Endodermal cell (in vitro differentiated cells): ENCODE measurements at regions not wholly inside any gene's neighbourhood (a gene's known extent, or its start where the extent isn't known, plus 50 kb on each side); places are given as distances from the start of the nearest gene placed in this dataset.
A peak's percentile ranks its signal among the peaks of the same experiment; 100 is the strongest.

Experiments used
- DNase-seq: peaks from one replicate; pipeline ENCODE4 v3.0.0-alpha.2; 2017
- H3K27ac ChIP-seq: 2 replicates; pipeline ENCODE4 v1.5.1; 2013; ENCODE audit warnings: mild to moderate bottlenecking, low read depth, low read length, moderate library complexity
- H3K27me3 ChIP-seq: 2 replicates; pipeline ENCODE4 v1.6.1; 2013; ENCODE audit warnings: mild to moderate bottlenecking, low read length, moderate library complexity; ENCODE audit not compliant: insufficient read depth, control insufficient read depth, poor library complexity, severe bottlenecking
- H3K36me3 ChIP-seq: 2 replicates; pipeline ENCODE4 v1.7.0; 2013; ENCODE audit warnings: mild to moderate bottlenecking, low read length, moderate library complexity; ENCODE audit not compliant: control insufficient read depth, insufficient read depth
- H3K4me1 ChIP-seq: one replicate; pipeline ENCODE4 v1.7.0; 2013; ENCODE audit warnings: low read length; ENCODE audit not compliant: control insufficient read depth, insufficient read depth
- H3K4me3 ChIP-seq: 2 replicates; pipeline ENCODE4 v1.5.1; 2013; ENCODE audit warnings: mild to moderate bottlenecking, low read length, moderate library complexity
- H3K9ac ChIP-seq: 2 replicates; pipeline ENCODE4 v1.6.1; 2013; ENCODE audit warnings: mild to moderate bottlenecking, low read length, moderate library complexity; ENCODE audit not compliant: poor library complexity, severe bottlenecking; ENCODE audit errors: extremely low read depth
- H3K9me3 ChIP-seq: 2 replicates; pipeline ENCODE4 v1.6.1; 2013; ENCODE audit warnings: mild to moderate bottlenecking, low read length, moderate library complexity; ENCODE audit not compliant: control insufficient read depth
- H3K27ac Mint-ChIP-seq: 2 replicates; pipeline ENCODE4 v1.8.0; 2020; ENCODE audit warnings: mixed read lengths
- H3K27me3 Mint-ChIP-seq: 2 replicates; pipeline ENCODE4 v1.8.0; 2021; ENCODE audit warnings: mild to moderate bottlenecking, mixed read lengths; ENCODE audit not compliant: insufficient read depth
- H3K36me3 Mint-ChIP-seq: 2 replicates; pipeline ENCODE4 v1.8.0; 2020; ENCODE audit warnings: low read depth, mixed read lengths
- H3K4me1 Mint-ChIP-seq: 2 replicates; pipeline ENCODE4 v1.8.0; 2020; ENCODE audit warnings: mixed read lengths
- H3K4me3 Mint-ChIP-seq: 2 replicates; pipeline ENCODE4 v1.8.0; 2020; ENCODE audit warnings: mild to moderate bottlenecking, moderate library complexity, mixed read lengths
- H3K9me3 Mint-ChIP-seq: 2 replicates; pipeline ENCODE4 v1.8.0; 2020; ENCODE audit warnings: mild to moderate bottlenecking, mixed read lengths
- WGBS, 2 experiments: methylation state at CpG; one replicate each; pipeline versions ENCODE4 v1.1.5 to v1.1.7; 2013; ENCODE audit warnings: missing lambda C conversion rate in 2 of 2, mixed read lengths in 1 of 2; ENCODE audit not compliant: insufficient coverage in 1 of 2, insufficient read length in 1 of 2; 5-methylcytosine and 5-hydroxymethylcytosine counted together
- TF ChIP-seq, protein P1 (sequence below): fragments of 200-600 bp; sonication (generic); conservative IDR thresholded peaks from 2 replicates; pipeline ENCODE4 v1.5.0; 2021; ENCODE audit warnings: antibody characterized with exemption, mild to moderate bottlenecking

GRCh38 chr3:78459796-78460195 is 1308.0 kb downstream of the ROBO1 start:
- Histone ChIP-seq H3K27ac (no peak overlapping the region), H3K4me3 (no peak overlapping the region), H3K27me3 (no peaks in the 10 kb centered on the region), H3K9ac (no peak overlapping the region), H3K36me3 (no peaks in the 10 kb centered on the region), H3K9me3 (no peaks in the 10 kb centered on the region), H3K4me1 (no peaks in the 10 kb centered on the region)
- peaks cover 3% of the 10 kb centered on the region for H3K36me3 Mint-ChIP-seq
- 80 to 89% methylated on average over 1 to 2 of the region's 2 CpGs for WGBS, 2 experiments
- no peaks in the 10 kb centered on the region for H3K4me1 Mint-ChIP-seq
- TF ChIP-seq, protein P1, sequence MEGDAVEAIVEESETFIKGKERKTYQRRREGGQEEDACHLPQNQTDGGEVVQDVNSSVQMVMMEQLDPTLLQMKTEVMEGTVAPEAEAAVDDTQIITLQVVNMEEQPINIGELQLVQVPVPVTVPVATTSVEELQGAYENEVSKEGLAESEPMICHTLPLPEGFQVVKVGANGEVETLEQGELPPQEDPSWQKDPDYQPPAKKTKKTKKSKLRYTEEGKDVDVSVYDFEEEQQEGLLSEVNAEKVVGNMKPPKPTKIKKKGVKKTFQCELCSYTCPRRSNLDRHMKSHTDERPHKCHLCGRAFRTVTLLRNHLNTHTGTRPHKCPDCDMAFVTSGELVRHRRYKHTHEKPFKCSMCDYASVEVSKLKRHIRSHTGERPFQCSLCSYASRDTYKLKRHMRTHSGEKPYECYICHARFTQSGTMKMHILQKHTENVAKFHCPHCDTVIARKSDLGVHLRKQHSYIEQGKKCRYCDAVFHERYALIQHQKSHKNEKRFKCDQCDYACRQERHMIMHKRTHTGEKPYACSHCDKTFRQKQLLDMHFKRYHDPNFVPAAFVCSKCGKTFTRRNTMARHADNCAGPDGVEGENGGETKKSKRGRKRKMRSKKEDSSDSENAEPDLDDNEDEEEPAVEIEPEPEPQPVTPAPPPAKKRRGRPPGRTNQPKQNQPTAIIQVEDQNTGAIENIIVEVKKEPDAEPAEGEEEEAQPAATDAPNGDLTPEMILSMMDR: no peak
- H3K27ac Mint-ChIP-seq: no peak overlapping the region
- no peak for DNase-seq
- peaks cover 13% of the 10 kb centered on the region for H3K9me3 Mint-ChIP-seq
- no peak overlapping the region for H3K4me3 Mint-ChIP-seq
- no peaks in the 10 kb centered on the region for H3K27me3 Mint-ChIP-seq

DNA sequence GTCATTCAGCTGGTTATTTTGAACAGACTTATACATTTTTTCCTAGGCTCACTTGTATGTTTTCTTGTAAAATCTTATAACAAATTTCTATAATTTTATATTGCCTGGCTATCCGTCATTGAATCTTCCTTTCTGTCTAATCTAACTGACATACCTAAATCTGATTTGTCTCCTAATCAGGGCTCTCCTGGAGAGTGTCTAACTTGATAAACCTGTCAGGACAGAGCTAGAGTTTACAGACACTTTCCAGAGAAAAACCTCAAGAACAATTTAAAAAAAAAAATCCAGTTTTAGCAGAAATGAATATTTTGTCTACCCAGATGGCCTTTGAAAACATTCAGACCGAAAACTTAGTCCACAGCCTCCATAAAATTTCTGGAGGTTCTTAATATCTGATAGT is 1305.8 kb downstream of the ROBO1 start:
- 20 to 50% methylated on average over 1 to 2 of the region's 2 CpGs for WGBS, 2 experiments
- Histone ChIP-seq H3K36me3 (no peaks in the 10 kb centered on the region), H3K9me3 (no peaks in the 10 kb centered on the region), H3K9ac (no peak overlapping the region), H3K4me1 (no peaks in the 10 kb centered on the region), H3K27me3 (no peaks in the 10 kb centered on the region), H3K4me3 (no peak overlapping the region), H3K27ac (no peak overlapping the region)
- Mint-ChIP-seq H3K27ac (no peak overlapping the region), H3K4me1 (no peaks in the 10 kb centered on the region), H3K9me3 (peaks cover 19% of the 10 kb centered on the region), H3K4me3 (no peak overlapping the region), H3K27me3 (no peaks in the 10 kb centered on the region), H3K36me3 (peaks cover 4% of the 10 kb centered on the region)
- no peak for DNase-seq
- TF ChIP-seq, protein P1: no peak

- no peaks in the 10 kb centered on the region for H3K27me3 ChIP-seq
- no peaks in the 10 kb centered on the region for H3K36me3 ChIP-seq
- TF ChIP-seq, protein P1: no peak
- no peak overlapping the region for H3K4me3 ChIP-seq
- peaks cover 8% of the 10 kb centered on the region for H3K9me3 ChIP-seq
- Mint-ChIP-seq H3K27me3 (no peaks in the 10 kb centered on the region), H3K4me3 (no peak overlapping the region), H3K36me3 (no peaks in the 10 kb centered on the region), H3K9me3 (peaks cover 18% of the 10 kb centered on the region), H3K27ac (peak overlapping the region; percentile 48), H3K4me1 (peaks cover 1% of the 10 kb centered on the region)
- H3K4me1 ChIP-seq: no peaks in the 10 kb centered on the region
- H3K9ac ChIP-seq: no peak overlapping the region
- no peak overlapping the region for H3K27ac ChIP-seq
- 60 to 82% methylated on average over 1 to 3 of the region's 3 CpGs for WGBS, 2 experiments
- DNase-seq: no peak
These were observed 1291.7 kb downstream of the ROBO1 start for GRCh38 chr3:78476076-78476475.
